Left ventricle myocardium inferior (tissue), 1 donor: ENCODE measurements at regions not wholly inside any gene's neighbourhood (a gene's known extent, or its start where the extent isn't known, plus 50 kb on each side); places are given as distances from the start of the nearest gene placed in this dataset.
"Not testable (repeated sequence)": the region's sequence is repeated elsewhere in the genome, so short reads cannot be mapped to it uniquely, and the experiment has no call there.

ENCODE experiments used
- DNase-seq: peaks from one replicate; pipeline ENCODE4 v3.0.0-alpha.2; 2020
- H3K27ac ChIP-seq: fragments of 200-600 bp; replicated peaks from 2 replicates; pipeline ENCODE4 v1.8.0; 2021
- H3K27me3 ChIP-seq: fragments of 200-600 bp; 2 replicates; pipeline ENCODE4 v1.8.0; 2021; ENCODE audit warnings: low read depth
- H3K36me3 ChIP-seq: fragments of 200-600 bp; 2 replicates; pipeline ENCODE4 v1.8.0; 2021
- H3K4me1 ChIP-seq: fragments of 200-600 bp; 2 replicates; pipeline ENCODE4 v1.8.0; 2021
- H3K4me3 ChIP-seq: fragments of 200-600 bp; 2 replicates; pipeline ENCODE4 v1.8.0; 2021; ENCODE audit warnings: mild to moderate bottlenecking, moderate library complexity
- H3K9me3 ChIP-seq: fragments of 200-600 bp; replicated peaks from 2 replicates; pipeline ENCODE4 v1.8.0; 2021
- CTCF ChIP-seq: fragments of 200-600 bp; IDR thresholded peaks from 2 replicates; pipeline ENCODE4 v1.8.0; 2021; ENCODE audit warnings: antibody characterized with exemption, mild to moderate bottlenecking, borderline replicate concordance
- intact Hi-C: fragments of 100-400 bp; cut with micrococcal nuclease; formaldehyde crosslinking; loops from one replicate; pipeline ENCODE4 v1.11.0; 2022
- donor health status: DM: no; HTN: yes; CAD: no; lungs with severe emphysema.

GRCh38 chr20:12740647-12741046, 268.1 kb upstream of the SPTLC3 start:
- no peak for DNase-seq
- Histone ChIP-seq H3K27me3 (no peaks in the 10 kb centered on the region), H3K36me3 (no peaks in the 10 kb centered on the region), H3K27ac (no peak overlapping the region), H3K4me3 (no peak overlapping the region), H3K4me1 (no peaks in the 10 kb centered on the region), H3K9me3 (no peaks in the 10 kb centered on the region)
- no peak for TF ChIP-seq CTCF
- intact Hi-C loops = no loop called here

- no peak for TF ChIP-seq CTCF
- H3K27me3 ChIP-seq = no peaks in the 10 kb centered on the region
- H3K9me3 ChIP-seq = no peaks in the 10 kb centered on the region
- DNase-seq = no peak
- H3K4me3 ChIP-seq = no peak overlapping the region
- H3K36me3 ChIP-seq = no peaks in the 10 kb centered on the region
- intact Hi-C loops = no loop called here
- peak overlapping the region; percentile 38 for H3K27ac ChIP-seq
- H3K4me1 ChIP-seq = no peaks in the 10 kb centered on the region
Observed at GRCh38 chr20:12744037-12744436, 264.7 kb upstream of the SPTLC3 start.

- intact Hi-C loops = no loop called here
- H3K4me1 ChIP-seq = no peaks in the 10 kb centered on the region
- no peak overlapping the region for H3K4me3 ChIP-seq
- no peaks in the 10 kb centered on the region for H3K36me3 ChIP-seq
- H3K27me3 ChIP-seq = peaks cover 15% of the 10 kb centered on the region
- no peak for TF ChIP-seq CTCF
- no peak overlapping the region for H3K27ac ChIP-seq
- H3K9me3 ChIP-seq = no peaks in the 10 kb centered on the region
- no peak for DNase-seq
Observed at GRCh38 chr20:12748359-12748994, 260.3 kb upstream of the SPTLC3 start.

GRCh38 chr20:12750221-12750620, 258.6 kb upstream of the SPTLC3 start:
- no peak for TF ChIP-seq CTCF
- intact Hi-C loops = no loop called here
- DNase-seq = no peak

GRCh38 chr20:12752900-12753693, 255.7 kb upstream of the SPTLC3 start:
- DNase-seq, H3K36me3 ChIP-seq, H3K9me3 ChIP-seq, H3K4me1 ChIP-seq, intact Hi-C loops, H3K27ac ChIP-seq, H3K4me3 ChIP-seq: not testable (repeated sequence)
- H3K27me3 ChIP-seq = peaks cover 15% of the 10 kb centered on the region

More at GRCh38 chr20:12750221-12750620, 258.6 kb upstream of the SPTLC3 start:
- Histone ChIP-seq H3K36me3 (no peaks in the 10 kb centered on the region), H3K27me3 (peaks cover 15% of the 10 kb centered on the region), H3K4me3 (no peak overlapping the region), H3K27ac (no peak overlapping the region), H3K9me3 (no peaks in the 10 kb centered on the region), H3K4me1 (no peaks in the 10 kb centered on the region)

- DNase-seq, H3K4me3 ChIP-seq, H3K4me1 ChIP-seq, H3K36me3 ChIP-seq, H3K9me3 ChIP-seq, intact Hi-C loops, H3K27ac ChIP-seq: not testable (repeated sequence)
- H3K27me3 ChIP-seq = peaks cover 15% of the 10 kb centered on the region
Observed at GRCh38 chr20:12753742-12754141, 255.0 kb upstream of the SPTLC3 start.

- intact Hi-C loops = not testable (repeated sequence)
Observed at GRCh38 chr20:12759493-12759892, 249.3 kb upstream of the SPTLC3 start.

More at GRCh38 chr20:12759493-12759892, 249.3 kb upstream of the SPTLC3 start:
- H3K4me3 ChIP-seq, H3K27ac ChIP-seq, H3K27me3 ChIP-seq, H3K36me3 ChIP-seq, DNase-seq, H3K9me3 ChIP-seq, H3K4me1 ChIP-seq: not testable (repeated sequence)
